ENCODE measurements at regions not wholly inside any gene's neighbourhood (a gene's known extent, or its start where the extent isn't known, plus 50 kb on each side); places are given as distances from the start of the nearest gene placed in this dataset.

DNA sequence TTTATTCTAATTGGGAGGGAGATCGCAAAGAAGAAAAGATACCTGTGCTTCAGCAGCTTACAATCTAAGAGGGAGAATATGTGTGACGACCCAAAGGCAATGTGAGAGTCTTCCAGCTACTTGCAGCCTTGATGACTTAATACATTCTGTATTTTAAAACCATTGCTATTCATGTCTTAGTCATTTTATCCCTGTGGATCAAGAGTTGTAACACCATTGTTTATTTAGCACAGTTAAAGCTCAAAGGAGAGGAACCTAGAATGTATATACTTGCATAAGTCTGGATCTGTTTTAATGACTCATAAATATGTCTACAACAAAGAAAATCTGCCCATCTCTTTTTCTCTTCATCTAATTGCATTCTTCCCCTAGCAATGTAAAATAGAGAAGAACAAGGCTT lies 117.9 kb upstream of the DLX6 start:
- no peak for DNase-seq (ENCODE audit: low read depth)
- TF ChIP-seq MYC (IDR thresholded peaks at IDR 0.05; ENCODE audit: low read depth, low read length): no peak
- no peak for TF ChIP-seq POLR2A (IDR thresholded peaks at IDR 0.05; ENCODE audit: extremely low read depth, insufficient read length)
- TF ChIP-seq MAX (IDR thresholded peaks at IDR 0.05; ENCODE audit: low read depth, low read length): no peak
- TF ChIP-seq, protein P1, sequence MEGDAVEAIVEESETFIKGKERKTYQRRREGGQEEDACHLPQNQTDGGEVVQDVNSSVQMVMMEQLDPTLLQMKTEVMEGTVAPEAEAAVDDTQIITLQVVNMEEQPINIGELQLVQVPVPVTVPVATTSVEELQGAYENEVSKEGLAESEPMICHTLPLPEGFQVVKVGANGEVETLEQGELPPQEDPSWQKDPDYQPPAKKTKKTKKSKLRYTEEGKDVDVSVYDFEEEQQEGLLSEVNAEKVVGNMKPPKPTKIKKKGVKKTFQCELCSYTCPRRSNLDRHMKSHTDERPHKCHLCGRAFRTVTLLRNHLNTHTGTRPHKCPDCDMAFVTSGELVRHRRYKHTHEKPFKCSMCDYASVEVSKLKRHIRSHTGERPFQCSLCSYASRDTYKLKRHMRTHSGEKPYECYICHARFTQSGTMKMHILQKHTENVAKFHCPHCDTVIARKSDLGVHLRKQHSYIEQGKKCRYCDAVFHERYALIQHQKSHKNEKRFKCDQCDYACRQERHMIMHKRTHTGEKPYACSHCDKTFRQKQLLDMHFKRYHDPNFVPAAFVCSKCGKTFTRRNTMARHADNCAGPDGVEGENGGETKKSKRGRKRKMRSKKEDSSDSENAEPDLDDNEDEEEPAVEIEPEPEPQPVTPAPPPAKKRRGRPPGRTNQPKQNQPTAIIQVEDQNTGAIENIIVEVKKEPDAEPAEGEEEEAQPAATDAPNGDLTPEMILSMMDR (IDR thresholded peaks at IDR 0.05; ENCODE audit: low read depth, low read length): no peak
- no peak overlapping the region for H3K4me3 ChIP-seq (ENCODE audit: low read depth, low read length)

DNA sequence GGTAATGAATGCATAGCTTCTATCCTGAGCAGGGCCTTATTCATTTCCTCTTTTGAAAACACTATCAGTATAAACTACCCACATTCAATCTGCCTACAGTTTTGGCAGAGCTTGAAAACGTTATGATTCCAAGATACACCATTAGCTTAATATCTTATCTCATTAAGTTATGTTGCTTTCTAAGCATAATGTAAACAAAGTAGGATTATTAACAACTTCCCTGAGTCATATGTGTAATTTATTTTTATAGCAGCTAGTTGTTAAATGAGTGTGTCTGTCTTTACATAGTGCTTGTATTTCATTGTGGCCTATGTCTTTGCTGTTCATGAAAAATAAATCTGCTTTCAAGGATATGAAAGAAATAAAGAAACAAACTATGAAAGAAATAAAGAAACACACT lies 106.2 kb upstream of the DLX6 start:
- no peak for DNase-seq (ENCODE audit: low read depth)
- no peak for TF ChIP-seq MYC (IDR thresholded peaks at IDR 0.05; ENCODE audit: low read depth, low read length)
- TF ChIP-seq, protein P1 (IDR thresholded peaks at IDR 0.05; ENCODE audit: low read depth, low read length): no peak
- TF ChIP-seq POLR2A (IDR thresholded peaks at IDR 0.05; ENCODE audit: extremely low read depth, insufficient read length): no peak
- TF ChIP-seq MAX (IDR thresholded peaks at IDR 0.05; ENCODE audit: low read depth, low read length): no peak
- H3K4me3 ChIP-seq (ENCODE audit: low read depth, low read length): no peak overlapping the region

GRCh38 chr7:96901822-96902445 lies 103.4 kb upstream of the DLX6 start:
- no peak for DNase-seq (ENCODE audit: low read depth)

GRCh38 chr7:96903906-96904305 lies 101.4 kb upstream of the DLX6 start:
- TF ChIP-seq MYC (IDR thresholded peaks at IDR 0.05; ENCODE audit: low read depth, low read length): no peak
- no peak for TF ChIP-seq POLR2A (IDR thresholded peaks at IDR 0.05; ENCODE audit: extremely low read depth, insufficient read length)
- no peak for TF ChIP-seq MAX (IDR thresholded peaks at IDR 0.05; ENCODE audit: low read depth, low read length)
- TF ChIP-seq, protein P1 (IDR thresholded peaks at IDR 0.05; ENCODE audit: low read depth, low read length): no peak
- DNase-seq (ENCODE audit: low read depth): no peak
- no peak overlapping the region for H3K4me3 ChIP-seq (ENCODE audit: low read depth, low read length)

More at GRCh38 chr7:96901822-96902445, 103.4 kb upstream of the DLX6 start:
- no peak overlapping the region for H3K4me3 ChIP-seq (ENCODE audit: low read depth, low read length)
- no peak for TF ChIP-seq MYC (IDR thresholded peaks at IDR 0.05; ENCODE audit: low read depth, low read length)
- TF ChIP-seq, protein P1 (IDR thresholded peaks at IDR 0.05; ENCODE audit: low read depth, low read length): no peak
- no peak for TF ChIP-seq MAX (IDR thresholded peaks at IDR 0.05; ENCODE audit: low read depth, low read length)
- TF ChIP-seq POLR2A (IDR thresholded peaks at IDR 0.05; ENCODE audit: extremely low read depth, insufficient read length): no peak

- no peak for TF ChIP-seq MAX (IDR thresholded peaks at IDR 0.05; ENCODE audit: low read depth, low read length)
- TF ChIP-seq POLR2A (IDR thresholded peaks at IDR 0.05; ENCODE audit: extremely low read depth, insufficient read length): no peak
- TF ChIP-seq MYC (IDR thresholded peaks at IDR 0.05; ENCODE audit: low read depth, low read length): no peak
- TF ChIP-seq, protein P1 (IDR thresholded peaks at IDR 0.05; ENCODE audit: low read depth, low read length): no peak
These were observed 94.9 kb upstream of the DLX6 start for GRCh38 chr7:96910486-96910885.

More at GRCh38 chr7:96910486-96910885, 94.9 kb upstream of the DLX6 start:
- no peak overlapping the region for H3K4me3 ChIP-seq (ENCODE audit: low read depth, low read length)
- peak; percentile 14 for DNase-seq (ENCODE audit: low read depth)

All from NB4 (cell line).